CD4-positive, alpha-beta T cell treated with Interleukin-15 for 4 hours (primary cell): ENCODE measurements at regions not wholly inside any gene's neighbourhood (a gene's known extent, or its start where the extent isn't known, plus 50 kb on each side); places are given as distances from the start of the nearest gene placed in this dataset.
"Not testable (repeated sequence)": the region's sequence is repeated elsewhere in the genome, so short reads cannot be mapped to it uniquely, and the experiment has no call there.

Source experiments
- DNase-seq: peaks from one replicate; pipeline ENCODE4 v3.0.0-alpha.2; 2020; ENCODE audit warnings: low spot score

- no peak for DNase-seq
Observed at GRCh38 chr5:135094339-135095051, 60.5 kb upstream of the PITX1 start.

- DNase-seq = not testable (repeated sequence)
Observed at GRCh38 chr5:135093483-135093882, 59.5 kb upstream of the PITX1 start.

DNA sequence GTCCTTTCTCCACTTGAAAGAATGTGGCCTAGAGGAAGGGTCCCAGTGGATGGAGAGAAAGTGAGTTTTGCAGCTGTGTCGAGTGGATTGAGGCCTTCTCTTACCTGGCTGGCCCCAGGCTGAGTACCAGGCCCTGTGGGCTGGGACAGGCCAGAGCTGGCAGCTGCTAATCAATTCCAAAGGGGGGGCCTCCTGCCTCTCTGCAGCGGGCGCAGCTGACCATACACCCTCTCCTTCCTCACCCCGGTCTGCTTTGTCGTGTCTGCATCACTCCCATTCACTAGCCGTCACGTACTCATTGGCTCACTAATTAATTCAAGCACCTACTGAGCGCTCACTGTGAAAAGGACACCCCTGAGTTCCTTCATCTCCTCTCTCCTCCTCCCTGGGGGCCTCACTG is 58.4 kb upstream of the PITX1 start:
- no peak for DNase-seq

DNA sequence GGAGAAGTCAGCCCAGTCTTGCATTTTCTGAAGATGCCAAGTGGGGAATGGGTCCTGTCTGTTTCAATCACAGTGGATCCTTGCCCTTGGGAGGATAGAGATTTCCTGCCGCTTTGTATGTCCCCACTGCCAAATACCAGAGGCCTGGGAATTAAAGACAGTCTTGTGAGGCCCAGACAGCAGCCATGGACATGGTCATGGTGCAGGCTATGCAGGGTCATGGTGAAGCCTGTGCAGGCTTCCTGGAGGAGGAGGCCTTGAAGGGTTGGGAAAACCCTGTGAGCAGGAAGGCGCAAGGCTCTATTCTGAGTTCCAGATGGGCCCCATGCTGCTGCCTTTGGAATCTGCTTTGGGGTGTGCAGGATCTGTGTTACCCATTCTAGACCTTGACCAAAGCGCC is 57.3 kb upstream of the PITX1 start:
- no peak for DNase-seq

- DNase-seq = no peak
Observed at GRCh38 chr5:135089912-135090311, 55.9 kb upstream of the PITX1 start.

DNA sequence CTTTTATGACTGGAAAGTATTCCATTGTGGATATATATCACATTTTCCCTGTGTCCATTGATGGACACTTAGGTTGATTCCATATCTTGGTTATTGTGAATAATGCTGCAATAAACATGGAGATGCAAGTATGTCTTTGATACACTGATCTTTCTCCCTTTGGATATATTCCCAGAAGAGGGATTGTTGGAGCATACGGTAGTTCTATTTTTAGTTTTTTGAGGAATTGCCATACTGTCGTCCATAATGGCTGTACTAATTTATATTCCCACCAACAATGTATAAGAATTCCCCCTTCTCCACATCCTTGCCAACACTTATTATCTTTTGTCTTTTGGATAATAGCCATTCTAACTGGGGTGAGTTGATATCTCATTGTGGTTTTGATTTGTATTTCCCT is 54.9 kb upstream of the PITX1 start:
- DNase-seq = no peak

DNA sequence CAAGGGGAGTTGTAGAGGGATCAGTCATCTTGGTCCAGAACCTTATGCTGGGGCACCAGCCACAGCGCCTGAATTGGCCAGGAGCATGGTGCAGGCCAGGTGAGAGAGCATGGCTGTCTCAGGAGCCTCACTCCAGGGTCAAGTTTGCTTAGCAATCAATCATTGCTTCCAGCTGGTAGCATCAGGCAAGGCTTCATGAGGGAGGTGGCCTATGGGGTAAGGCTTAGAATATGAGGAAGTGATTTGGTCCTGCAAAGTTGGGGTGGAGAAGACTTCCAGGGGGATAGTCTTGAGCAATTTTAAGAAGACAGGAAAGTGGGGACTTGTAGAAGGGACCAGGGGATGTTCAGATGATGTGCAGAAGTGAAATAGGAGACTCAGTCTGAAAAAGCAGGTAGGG is 53.9 kb upstream of the PITX1 start:
- no peak for DNase-seq

DNA sequence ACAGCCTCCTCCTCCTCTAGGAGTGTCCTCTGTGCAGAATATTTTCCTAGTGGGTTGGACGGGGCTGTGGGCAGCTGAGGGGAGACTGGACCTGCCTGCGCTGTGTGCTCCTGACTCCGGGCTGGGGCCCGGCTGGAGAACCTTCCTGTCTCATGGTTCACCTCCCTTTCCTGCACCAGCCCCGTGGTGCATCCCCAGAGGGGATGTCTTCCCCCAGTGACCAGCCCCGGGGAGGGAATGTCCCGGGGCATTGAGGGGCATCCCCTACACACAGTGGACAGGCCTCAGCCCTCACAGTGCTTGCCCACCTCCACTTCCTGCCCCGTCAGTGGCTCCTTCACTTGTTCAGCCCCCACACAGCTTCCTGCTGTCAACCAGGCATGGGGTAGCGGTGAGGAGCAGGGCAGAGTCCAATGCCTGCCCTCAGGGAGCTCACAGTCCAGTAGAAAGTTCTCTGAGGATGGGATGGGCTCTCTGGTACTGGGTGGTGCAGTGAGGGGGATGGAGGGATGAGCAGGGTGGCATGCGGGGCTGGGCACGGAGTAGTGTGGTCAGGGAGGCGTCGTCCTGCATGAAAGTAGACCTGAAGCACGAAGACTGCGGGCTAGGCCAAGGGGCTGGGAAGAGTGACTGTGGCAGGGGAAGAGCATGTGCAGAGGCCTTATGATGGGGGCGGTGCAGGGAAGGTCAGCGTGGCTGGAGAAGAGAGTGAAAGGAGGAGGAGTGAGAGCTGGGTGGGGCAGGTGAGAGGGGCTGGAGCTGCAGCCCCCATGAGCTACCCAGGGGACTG is 52.1 kb upstream of the PITX1 start:
- DNase-seq = no peak

- no peak for DNase-seq
Observed at GRCh38 chr5:135085133-135085935, 51.3 kb upstream of the PITX1 start.
